Stimulated activated CD4-positive, alpha-beta T cell treated with anti-CD3 and anti-CD28 coated beads, Interleukin-12 subunit alpha, Interleukin-12 subunit beta, amount 100 ng/mL, for 4 hours (primary cell): ENCODE measurements at regions not wholly inside any gene's neighbourhood (a gene's known extent, or its start where the extent isn't known, plus 50 kb on each side); places are given as distances from the start of the nearest gene placed in this dataset.

Experiments
- DNase-seq: peaks from one replicate; pipeline ENCODE4 v3.0.0-alpha.2; 2020

DNA sequence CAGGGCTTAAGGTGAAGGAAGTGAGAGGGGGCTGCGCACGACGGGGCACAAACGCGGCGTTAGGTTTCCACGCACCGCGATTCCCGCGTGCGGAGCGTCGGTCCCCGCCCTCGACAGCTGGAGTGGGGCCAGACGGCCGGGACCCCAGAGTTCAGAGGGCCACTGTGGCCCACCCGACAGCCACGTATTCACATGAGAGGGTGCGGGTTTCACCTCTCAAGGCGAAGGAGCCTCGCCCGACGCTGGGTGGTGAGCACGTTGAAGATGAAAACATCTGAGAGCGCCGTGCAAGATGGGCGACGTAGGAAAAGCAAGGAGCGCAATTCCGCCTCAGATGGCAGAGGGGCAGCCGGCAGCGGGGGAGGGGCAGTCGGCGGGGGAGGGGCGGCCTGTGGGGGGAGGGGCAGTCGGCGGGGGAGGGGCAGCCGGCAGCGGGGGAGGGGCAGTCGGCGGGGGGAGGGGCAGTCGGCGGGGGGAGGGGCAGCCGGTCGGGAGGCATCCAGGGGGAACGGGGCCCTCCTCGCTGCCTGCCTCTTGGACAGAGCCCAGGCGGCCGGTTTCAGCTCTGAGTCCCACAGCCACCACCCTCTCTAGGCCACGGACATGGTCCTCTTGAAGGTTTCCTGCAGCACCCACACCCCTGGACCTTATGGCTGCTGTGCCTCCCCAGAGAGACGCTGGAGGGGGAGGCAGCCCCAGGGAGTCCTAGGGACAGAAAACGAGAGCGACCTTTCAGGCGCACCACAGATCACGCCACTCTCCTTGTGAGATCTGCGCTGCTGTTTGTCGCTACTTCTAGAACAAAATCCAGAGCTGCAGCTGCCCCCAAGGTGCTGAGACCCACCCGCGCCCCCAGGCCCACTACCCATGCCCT, 113.7 kb downstream of the DLL1 start:
- no peak for DNase-seq

DNA sequence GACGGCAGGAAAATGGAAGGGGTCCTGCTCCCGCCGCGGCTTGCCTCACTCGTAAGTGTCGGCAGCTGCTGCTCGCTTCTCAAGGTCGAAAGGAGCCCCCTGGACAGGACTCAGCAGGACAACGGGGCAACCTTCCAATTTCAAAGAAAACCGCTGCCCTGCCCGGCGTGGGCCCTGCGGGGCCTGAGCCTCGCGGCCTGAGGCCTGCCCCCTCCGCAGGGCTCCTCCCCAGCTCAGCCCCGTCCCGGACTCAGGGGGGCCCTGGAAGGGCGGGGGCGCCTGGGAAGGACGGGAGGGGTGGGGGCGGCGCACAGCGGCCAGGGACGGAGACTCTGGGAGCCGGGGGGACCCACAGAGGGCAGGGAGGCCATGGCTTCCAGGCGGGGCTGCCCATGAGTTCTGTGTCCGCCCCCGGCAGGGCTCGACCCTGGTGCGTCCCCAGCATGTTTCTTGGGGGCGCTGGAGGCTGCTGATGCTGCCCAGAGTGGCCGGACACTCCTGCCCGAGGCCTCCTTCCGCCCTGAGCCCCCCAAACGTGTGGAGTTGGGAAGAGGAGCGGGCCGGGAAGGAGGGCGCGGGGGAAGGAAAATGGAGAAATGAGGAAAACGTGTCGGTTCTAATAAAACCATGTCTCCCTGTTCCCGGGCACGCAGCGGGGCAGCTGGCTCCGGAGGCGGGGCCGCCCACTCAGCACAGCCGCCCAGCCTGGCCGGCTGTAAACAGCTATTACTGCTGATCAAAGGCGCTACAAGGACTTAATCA, 114.6 kb downstream of the DLL1 start:
- no peak for DNase-seq

DNA sequence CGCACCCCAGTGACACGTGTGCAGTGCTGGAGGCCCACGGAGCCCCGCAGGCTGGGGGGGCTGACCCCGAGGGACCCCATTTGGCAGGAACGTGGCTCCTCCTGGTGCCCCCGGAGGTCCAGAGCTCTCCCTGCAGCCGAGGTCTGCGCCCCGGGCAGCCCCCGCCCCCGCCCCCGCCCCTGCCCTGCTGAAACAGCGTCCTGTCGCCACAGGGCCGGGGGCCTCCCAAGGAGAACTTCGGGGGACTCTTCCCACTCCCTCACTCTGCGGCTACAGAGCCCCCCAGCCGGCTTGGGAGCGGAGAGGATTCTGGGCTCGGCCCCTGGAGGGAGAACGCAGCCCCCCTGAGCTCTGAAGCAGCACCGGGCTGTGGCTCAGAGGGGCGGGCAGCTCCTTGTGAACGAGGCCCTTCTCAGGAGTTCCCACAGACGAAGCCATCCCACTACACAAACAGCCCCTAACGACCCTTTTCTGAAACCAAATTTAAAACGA, 115.2 kb downstream of the DLL1 start:
- no peak for DNase-seq

DNA sequence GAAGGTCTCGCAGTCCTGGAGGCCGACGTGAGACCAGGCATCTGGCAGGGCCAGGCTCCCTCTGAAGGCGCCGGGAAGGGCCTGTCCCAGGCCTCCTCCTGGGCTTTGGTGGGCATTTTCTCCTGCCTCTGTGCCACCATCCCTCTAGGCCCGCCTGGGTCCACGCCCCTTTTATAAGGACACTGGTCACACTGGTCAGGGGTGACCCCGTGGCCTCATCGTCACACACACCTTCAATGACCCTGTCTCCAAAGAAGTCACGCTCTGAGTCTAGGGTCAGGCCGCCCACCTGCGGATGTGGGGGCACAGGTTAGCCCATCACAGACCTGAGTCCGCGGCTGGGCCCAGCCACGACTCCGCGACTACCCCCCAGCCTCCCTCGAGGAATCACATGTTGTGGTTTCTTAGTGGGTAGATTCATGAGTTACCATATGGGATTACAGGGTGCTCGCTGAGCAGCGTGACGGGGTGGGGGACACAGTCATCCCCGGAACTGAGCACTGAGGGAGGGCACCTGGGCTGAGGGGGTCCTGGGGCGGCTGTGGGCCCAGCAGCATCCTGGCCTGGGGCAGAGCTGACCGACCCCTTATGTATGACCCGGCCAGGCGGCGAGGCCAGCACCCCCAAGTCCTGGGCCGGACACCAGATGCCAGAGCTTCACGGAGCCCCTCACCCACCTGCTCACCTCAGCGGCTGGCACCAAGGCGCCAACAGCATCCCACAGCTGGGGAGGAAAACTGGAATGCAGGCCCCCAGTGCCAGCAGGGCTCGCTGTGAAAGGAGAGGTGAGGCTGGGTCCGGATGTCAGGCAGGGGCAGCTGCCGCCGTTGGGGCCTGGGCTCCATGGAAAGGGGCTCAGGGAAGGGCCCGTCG, 115.9 kb downstream of the DLL1 start:
- DNase-seq: no peak

DNA sequence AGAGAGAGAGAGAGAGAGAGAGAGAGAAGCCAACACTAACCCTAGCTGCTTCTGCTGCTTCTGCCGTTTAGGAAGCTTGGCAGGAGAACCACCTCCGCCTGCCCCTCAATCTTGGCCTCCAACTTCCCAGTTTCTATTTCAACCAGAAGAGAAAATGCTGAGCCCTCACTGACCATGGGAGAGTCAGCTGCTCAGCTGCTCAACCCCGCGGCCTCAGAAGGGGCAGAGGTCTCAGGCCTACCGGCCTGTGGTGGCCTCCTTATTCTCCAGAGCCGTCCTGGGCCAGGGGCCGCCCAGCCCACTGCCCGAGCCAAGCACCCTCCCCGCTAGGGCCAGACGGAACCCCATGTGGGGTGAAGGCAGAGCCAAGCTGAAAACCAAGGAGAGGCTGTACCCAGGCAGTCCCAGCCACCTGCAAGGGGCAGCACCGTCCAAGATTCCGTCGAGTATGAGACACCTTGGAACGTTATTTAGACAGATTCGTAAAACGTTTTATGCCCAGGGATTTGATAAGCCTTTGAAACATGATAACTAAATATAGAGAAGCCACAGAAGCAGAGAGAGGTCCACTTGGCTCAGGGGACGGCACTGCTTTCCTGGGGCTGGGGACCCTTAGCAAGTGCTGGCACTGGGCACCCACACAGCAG, 116.6 kb downstream of the DLL1 start:
- DNase-seq: no peak

DNA sequence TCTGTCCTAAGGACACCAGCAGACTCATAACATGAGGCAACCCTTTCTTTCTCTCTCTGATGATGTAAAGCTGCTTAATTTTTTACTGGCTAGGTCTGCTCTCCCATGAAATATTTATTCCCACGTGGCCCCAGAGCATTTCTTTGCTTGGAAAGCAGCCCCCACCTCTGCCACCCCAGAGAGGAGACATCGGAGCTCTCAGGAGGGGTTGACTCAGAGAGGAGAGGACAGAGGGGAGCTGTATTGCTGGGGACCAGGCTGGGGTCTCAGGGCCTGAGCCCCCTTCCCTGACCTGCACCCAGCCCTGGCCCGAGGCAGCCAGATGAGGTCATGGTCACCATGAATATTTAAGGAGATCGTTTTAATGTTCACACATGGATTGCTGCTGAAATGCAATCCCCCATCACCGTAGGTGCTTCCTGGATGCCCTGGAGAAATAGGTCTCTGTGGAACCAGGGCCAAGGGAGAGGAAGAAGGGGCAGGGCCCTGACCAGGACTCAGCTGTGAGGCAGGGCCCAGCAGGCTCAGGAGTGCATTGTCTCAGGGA, 117.5 kb downstream of the DLL1 start:
- DNase-seq: no peak

DNA sequence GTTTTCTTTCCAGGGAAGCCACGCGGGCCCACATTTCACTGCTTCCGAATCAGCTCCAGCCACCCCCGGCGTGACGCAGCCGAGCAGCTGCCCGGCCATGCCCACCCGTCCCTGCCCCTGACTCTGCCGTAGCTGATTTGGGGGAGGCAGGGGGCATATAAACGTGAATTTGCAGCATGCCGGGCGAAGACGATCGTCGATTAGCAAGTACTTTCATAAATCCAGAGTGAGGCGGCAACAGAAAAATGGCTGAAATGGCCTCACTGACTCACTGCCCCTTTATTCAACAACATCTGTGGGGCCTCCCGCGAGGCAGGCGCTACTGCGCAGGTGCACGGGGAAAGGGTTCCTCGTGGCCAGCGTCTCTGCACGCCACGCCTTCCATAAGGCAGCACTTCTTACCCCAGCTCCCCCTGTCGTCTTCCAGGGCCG, 118.0 kb downstream of the DLL1 start:
- DNase-seq: no peak

DNA sequence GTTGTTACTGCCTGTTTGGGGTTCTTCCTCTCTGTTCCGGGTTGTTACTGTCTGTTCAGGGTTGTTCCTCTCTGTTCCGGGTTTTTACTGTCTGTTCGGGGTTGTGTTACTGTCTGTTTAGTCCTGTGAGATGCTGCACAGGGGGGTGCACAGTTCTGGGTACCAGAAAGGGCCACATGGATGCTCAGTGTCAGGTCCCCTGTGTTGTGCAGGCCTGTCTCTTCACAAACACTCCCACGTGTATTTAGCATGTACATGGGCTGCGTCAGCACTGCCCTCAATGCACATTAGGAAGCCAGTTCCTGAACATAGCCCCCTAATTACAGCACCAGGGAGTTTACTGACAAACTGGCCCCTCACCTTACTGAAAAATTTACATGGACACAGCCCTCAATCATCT, 118.5 kb downstream of the DLL1 start:
- DNase-seq: no peak

DNA sequence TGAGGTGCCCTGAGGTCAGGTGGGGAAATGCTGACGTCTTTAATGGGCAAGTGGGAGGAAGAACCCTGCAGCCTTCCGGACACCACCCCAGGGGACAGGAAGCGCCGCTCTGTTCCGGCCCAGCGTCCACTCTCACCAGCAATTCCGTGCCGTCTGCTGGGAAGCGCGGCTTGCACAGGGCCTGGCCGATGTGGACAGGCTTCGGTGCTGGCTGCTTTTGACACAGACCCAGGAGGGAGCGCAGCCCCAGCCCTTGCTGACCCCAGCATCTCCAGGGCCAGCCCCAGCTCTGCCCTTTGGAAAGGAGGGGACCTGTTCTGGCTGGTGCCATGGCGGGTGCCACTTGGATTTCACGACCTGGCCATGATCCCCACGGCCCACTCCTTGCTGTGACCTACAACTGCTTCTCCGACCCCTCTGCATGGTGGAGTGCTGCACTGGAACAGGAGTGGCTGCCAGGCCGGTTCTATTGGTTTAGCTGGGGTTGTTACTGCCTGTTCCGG, 123.2 kb downstream of the DLL1 start:
- DNase-seq: no peak

DNA sequence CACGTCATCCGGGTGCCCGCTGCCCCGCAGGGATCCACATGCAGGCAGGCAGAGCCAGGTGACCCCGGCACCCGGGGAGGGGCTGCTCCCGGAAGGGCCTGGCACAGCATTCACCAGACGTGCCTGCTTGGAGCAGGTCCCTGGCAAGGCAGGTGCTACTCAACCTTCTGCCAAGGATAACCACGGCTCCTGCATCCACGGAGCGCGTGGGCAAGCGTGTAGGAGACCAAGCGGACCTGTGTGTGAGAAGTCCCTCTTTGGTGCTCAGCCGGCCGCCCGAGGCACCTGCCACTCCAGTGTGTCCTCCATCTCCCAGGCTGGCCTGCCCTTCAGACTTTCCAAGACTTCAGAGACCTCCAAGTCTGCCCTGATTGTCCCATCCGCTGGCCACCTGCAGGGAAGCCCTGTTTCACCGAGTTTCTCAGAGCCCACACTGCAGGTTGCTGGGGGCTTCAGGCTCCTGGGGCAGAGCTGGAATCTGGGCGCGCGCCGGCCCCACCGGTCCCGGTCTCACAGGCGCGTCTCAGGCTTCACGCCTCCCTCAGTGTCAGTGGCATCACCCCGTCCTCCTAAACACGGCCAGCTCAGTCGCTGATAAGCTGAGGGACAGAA, 124.3 kb downstream of the DLL1 start:
- no peak for DNase-seq

DNA sequence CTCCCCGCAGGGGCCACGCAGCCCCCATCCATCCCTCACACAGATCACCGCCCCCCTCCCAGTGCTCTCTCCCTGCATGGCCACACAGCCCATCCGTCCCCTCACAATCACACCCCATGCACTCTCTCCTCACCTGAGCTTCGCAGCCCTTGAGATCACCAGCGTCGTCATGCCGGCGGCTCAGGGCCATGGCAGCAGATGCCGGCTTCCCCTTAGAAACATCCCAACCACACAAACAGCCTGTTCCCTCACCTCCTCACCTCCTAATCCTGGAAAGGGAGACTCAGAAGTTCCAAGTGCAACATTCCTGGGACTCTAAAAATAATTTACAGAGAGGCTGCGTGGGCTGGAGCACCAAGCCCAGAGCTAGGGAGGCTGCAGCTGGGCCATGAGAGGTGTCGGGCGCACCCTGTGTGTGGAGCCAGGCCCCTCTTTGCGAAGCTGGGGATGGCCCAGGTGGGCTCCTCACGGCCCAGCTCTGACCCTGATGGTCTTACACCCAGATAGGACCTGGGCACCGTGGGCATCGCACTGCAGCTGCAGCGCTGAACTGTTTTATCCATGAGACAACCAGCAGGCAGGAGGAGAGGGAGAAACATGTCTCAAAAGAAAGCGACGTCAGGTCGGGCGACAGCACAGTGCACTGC, 125.3 kb downstream of the DLL1 start:
- DNase-seq: no peak

DNA sequence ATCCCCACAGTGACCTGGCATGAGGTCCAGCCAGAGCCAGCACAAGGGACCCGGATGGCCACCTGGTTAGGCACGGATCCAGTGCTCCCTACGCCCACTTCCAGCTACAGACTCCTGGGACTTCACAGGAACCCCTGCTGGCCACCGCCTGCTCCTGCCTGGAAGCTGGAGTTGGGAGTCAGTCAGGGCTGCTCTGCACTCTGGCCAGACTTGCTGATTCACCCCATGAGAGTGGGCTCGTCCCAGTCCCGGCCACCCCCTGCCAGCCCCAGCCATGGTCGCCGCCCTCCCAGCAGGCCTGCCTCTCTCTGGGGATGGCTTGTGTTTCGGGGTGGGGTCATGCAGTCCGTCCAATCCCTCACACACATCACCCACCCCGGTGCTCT, 125.8 kb downstream of the DLL1 start:
- no peak for DNase-seq

DNA sequence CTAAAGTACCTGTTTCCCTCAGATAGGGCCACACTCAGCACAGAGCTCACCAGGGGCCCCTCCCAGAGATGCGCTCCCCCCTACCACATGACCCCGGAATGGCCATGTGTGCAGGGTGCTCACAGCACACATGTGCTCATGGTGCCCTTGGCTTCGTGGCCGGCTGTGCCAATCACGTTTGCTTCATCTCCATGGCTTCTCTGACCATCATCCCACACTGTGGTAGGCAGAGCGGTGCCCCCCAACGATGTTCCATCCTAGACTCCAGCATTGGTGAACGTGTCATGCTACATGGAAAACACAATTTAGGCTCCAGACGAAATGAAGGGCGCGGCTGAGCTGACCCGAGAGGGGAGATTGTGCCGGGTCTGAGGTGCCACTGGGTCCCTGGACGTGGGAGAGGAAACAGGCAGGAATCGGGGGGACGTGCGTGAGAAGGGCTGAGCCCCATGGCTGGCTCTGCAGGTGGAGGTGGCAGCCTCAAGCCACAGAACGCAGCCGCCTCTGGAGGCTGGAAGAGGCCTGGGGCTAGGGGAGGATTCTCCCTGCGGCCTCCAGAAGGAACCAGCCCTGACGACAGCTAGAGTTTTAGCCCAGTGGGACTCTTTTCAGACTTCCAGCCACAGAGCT, 126.5 kb downstream of the DLL1 start:
- no peak for DNase-seq

DNA sequence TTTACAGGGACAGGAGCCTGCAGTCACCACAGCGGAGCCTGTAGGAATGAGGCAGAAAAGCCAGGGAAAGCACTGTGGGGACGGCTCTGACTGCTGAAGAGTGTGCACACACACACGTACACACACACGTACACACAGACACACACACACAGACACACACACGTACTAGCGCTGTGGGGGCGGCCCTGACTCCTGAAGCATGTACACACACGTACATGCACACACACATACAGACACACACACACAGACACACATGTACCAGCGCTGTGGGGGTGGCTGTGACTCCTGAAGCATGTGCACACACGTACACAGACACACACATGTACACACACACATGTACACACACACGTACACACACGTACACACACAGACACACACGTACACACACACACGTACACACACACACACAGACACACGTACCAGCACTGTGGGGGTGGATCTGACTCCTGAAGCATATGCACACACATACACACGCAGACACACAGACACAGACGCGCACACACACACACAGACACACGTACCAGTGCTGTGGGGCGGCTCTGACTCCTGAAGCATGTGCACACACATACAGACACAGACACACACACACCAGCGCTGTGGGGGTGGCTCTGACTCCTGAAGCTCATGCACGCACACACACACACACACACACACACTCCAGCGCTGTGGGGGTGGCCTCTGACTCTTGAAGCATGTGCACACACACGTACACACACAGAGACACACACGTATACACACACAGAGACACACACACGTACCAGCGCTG, 127.3 kb downstream of the DLL1 start:
- DNase-seq: no peak

DNA sequence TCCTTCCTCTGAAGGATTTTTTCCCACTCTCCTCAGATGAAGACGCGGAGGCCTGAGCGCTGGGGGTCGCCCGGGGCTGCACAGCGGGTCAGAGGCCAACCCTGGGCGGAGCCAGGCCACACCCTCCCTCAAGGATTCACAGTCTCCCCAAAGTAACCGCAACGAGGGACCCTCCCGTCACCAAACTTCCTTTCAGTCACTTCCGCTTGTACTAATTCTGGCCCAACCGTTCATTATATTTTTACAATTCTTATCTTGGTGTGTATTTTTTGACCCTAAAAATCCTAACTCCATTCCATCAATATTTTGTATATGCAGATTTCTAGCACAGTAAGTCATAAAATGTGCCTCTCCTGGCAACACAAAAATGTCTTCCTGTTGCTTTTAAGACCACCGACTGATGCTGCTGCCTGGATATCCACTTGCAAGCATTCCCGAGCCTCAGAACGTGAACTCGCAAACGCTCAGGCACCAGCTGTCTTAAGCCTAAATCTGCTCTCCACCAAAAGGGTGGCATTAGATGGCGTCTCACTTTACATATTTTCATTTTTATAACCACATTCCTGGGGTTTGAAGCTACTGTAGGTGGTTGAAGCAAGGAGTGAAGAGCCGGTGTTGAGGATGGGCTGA, 128.0 kb downstream of the DLL1 start:
- DNase-seq: no peak

DNA sequence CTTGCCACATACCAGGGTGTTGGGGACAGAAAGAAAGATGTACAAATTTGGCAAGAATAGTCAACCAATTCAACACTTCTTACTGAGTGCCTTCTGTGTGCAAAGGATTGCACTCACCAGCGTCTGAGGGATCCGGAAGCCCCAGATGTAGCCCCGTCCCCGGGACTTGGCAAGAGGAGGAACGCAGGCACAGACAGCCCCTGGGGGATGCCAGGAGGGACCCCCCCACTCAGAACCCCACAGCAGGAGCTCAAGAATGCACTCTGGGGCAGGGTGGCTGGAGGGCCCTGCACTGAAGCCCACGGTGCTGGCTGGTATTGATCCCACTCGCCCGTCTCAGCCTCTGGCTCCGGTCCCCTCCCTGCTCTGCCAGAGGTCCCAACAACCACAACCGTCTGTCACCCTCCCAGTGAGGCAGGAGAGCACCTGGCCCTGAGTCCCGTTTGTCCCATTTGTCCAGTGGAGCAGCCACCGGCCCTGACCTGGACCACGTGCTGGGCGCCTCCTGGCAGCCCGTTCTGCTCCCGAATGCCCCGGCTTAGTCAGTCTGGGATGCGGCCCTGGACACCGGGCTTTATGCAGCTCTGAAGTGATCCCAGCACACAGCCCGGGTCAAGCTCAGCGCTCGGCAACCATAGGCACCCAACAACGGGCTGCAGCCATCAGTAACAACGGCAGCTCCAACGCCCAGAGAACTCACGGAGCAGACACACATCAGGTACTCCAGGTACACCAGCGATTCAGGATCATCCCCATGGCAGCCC, 128.7 kb downstream of the DLL1 start:
- no peak for DNase-seq

DNA sequence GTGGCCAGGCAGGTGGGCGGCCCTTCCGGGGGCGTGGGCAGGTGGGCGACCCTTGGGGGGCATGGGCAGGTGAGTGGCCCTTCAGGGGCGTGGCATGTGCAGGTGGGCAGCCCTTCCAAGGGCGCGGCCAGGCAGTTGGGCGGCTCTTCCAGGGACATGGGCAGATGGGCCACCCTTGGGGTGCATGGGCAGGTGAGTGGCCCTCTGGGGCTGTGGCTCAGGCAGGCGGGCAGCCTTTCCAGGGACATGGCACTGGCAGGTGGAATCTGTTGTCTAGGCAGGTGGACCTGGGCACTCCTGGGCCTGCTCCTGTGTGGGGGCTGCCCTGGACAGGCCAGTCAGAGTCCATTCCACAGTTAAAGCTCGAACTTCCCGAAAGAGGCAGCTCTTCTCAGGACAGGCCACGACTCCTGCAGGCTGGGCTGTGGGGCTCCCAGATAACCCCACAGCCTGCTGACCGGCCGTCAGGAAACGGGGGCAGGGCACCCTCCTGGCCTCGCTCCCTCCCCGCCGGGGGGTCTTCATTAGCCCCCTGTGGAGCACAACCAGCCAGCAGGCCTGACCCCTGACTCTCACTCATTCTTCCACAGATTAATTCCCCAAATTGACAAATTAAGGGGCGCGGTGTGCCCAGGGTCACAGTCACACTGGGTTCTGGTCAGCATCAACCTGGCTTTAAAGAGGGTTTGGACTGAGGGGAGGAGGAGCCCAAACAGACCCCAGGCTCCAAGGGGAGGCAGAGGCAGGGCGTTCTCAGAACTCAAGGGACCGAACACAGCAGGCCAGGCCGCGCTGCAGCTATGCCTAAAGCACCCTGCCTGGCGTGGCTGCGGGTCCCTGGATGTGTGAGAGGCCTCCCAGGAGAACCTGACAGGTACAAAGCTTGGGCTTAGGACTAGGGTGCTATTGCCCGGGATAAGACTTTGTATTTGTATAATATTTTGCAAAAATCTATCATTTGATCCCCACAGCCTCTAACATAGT, 130.0 kb downstream of the DLL1 start:
- DNase-seq: no peak
